GM12864 (cell line): ENCODE measurements at regions not wholly inside any gene's neighbourhood (a gene's known extent, or its start where the extent isn't known, plus 50 kb on each side); places are given as distances from the start of the nearest gene placed in this dataset.

Source experiments
- DNase-seq: peaks from one replicate; pipeline ENCODE4 v3.0.0-alpha.2; 2011; ENCODE audit warnings: low read depth
- H3K4me3 ChIP-seq: 2 replicates; pipeline ENCODE4 v1.5.1; 2011; ENCODE audit warnings: mild to moderate bottlenecking, low read depth, low read length, control low read depth
- CTCF ChIP-seq: IDR thresholded peaks from 2 replicates; pipeline ENCODE4 v1.5.1; 2011; ENCODE audit warnings: low read depth, mild to moderate bottlenecking, moderate library complexity, low read length, control low read depth, inconsistent platforms; ENCODE audit errors: missing control alignments

DNA sequence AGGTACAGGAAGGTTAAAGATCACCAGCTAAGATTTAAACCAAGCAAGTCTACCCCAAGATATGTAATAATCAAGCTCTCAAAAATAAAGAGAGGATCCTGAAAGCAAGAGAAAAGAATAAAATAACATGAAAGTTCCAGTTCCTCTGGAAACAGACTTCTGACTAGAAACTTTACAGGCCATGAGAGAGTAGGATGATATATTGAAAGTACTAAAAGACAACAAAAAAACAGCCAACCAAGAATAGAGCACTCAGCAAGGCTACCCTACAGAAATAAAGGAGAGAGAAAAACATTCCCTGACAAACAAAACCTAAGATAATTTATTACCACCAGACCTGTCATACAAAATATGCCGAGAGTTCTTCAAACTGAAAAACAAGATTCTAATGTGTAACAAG lies 450.5 kb downstream of the ARAP2 start:
- DNase-seq: no peak
- TF ChIP-seq CTCF: no peak
- H3K4me3 ChIP-seq: no peak overlapping the region

- no peak overlapping the region for H3K4me3 ChIP-seq
- DNase-seq: no peak
- TF ChIP-seq CTCF: no peak
These were observed 443.6 kb downstream of the ARAP2 start for GRCh38 chr4:35800669-35801068.

GRCh38 chr4:35802644-35803043 lies 441.7 kb downstream of the ARAP2 start:
- no peak overlapping the region for H3K4me3 ChIP-seq
- no peak for TF ChIP-seq CTCF
- DNase-seq: no peak

DNA sequence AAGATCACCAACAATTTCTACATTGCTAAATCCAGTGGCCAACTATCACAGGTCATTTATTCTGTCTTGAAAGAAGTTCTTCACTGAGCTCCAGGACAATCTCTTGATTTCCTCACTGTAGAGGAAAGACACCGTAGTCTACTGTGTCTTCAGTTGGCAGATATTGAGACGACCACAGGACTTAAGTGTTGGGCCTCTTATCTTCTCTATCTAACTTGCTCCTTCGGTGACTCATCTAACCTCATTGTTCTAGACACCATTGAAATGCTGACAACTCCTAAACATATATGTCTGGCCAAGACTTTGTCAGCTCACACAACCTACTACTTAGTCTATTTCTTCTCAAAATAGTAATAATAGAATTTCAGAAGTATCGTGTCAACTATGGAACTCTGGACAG lies 425.8 kb downstream of the ARAP2 start:
- H3K4me3 ChIP-seq: no peak overlapping the region
- no peak for DNase-seq
- TF ChIP-seq CTCF: no peak

DNA sequence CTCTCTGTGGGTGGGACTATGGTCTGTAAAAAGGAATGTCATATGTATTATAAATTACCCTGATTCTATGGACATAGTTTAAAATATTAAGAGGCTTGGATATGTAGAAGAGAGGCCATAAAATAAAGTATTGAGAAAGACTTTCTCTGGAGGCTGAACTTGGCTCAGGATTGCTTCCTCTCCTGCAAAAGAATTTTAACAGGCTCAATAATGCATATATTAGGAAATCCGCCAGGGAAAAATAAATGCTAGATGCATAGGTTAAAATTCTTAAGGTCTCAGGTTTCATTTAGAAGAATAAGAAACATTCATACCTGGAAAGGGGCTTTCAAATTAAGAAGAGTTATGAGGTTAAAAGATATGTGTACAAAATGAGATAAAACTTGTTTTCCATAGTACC lies 424.3 kb downstream of the ARAP2 start:
- TF ChIP-seq CTCF: no peak
- H3K4me3 ChIP-seq: no peak overlapping the region
- DNase-seq: no peak

DNA sequence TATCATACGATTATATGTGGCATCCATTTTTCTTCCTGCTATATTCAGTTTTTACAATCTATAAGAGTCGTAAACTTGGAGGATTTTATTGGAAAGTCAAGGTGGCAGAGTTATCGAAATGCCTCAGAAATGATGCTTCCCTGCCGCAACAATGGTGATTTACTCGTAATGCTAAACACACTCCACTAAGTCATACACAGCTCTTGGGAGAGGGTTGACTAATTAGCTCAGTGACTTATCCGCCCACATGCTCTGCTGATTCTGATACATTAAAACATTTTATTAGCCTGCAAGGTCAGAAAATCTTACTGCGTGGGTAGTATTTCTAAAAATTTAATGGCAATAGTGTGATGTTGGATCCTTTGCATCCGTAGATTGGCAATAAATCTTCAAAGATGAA lies 420.1 kb downstream of the ARAP2 start:
- TF ChIP-seq CTCF: no peak
- no peak for DNase-seq
- H3K4me3 ChIP-seq: no peak overlapping the region

DNA sequence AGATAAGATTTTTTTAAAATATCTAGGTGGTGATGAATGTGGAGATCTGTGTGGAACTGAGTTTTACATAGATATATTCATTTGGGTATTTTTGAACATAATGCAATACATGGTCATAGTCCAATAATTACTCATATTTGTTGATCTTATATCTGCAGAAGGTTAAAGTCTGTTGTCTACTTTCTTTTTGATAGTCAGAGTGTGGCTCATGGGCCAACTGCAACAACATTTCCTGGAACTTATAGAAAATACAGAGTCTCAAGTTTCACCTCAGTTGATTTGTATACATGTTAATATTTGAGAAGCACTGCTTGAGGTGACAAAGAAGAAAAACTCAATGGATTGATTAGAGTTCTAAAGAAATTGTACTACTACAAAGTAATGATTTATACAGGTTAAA lies 408.4 kb downstream of the ARAP2 start:
- no peak for TF ChIP-seq CTCF
- H3K4me3 ChIP-seq: no peak overlapping the region
- no peak for DNase-seq
